SIG-M5 (cell line): ENCODE measurements at regions not wholly inside any gene's neighbourhood (a gene's known extent, or its start where the extent isn't known, plus 50 kb on each side); places are given as distances from the start of the nearest gene placed in this dataset.

Experiments
- DNase-seq: peaks from one replicate; lab custom pipeline; 2025; lab: John Stamatoyannopoulos, UW

- DNase-seq, result no peak
These were observed 165.0 kb downstream of the ADAMTS15 start for GRCh38 chr11:130613396-130613795.

GRCh38 chr11:130614591-130614990, 166.1 kb downstream of the ADAMTS15 start:
- no peak for DNase-seq

- no peak for DNase-seq
These were observed 167.1 kb downstream of the ADAMTS15 start for GRCh38 chr11:130615561-130615960.

GRCh38 chr11:130616573-130616972, 168.1 kb downstream of the ADAMTS15 start:
- DNase-seq, result no peak

GRCh38 chr11:130617001-130617400, 168.6 kb downstream of the ADAMTS15 start:
- no peak for DNase-seq

- DNase-seq, result no peak
These were observed 172.1 kb downstream of the ADAMTS15 start for GRCh38 chr11:130620548-130620947.

GRCh38 chr11:130622141-130622542, 173.7 kb downstream of the ADAMTS15 start:
- DNase-seq, result no peak

GRCh38 chr11:130623670-130624668, 175.5 kb downstream of the ADAMTS15 start:
- DNase-seq, result no peak

- no peak for DNase-seq
These were observed 176.6 kb downstream of the ADAMTS15 start for GRCh38 chr11:130624971-130625544.

GRCh38 chr11:130625578-130626306, 177.3 kb downstream of the ADAMTS15 start:
- no peak for DNase-seq

GRCh38 chr11:130629039-130629438, 180.6 kb downstream of the ADAMTS15 start:
- no peak for DNase-seq

- peak; percentile 4 for DNase-seq
These were observed 182.7 kb downstream of the ADAMTS15 start for GRCh38 chr11:130631119-130631518.

- DNase-seq, result no peak
These were observed 185.0 kb downstream of the ADAMTS15 start for GRCh38 chr11:130633466-130633865.

- no peak for DNase-seq
These were observed 185.7 kb downstream of the ADAMTS15 start for GRCh38 chr11:130634186-130634585.

GRCh38 chr11:130634961-130635473, 186.6 kb downstream of the ADAMTS15 start:
- DNase-seq, result no peak

GRCh38 chr11:130635937-130636630, 187.6 kb downstream of the ADAMTS15 start:
- DNase-seq, result no peak

GRCh38 chr11:130636722-130637464, 188.4 kb downstream of the ADAMTS15 start:
- no peak for DNase-seq

- DNase-seq, result no peak
These were observed 189.1 kb downstream of the ADAMTS15 start for GRCh38 chr11:130637566-130637965.

- DNase-seq, result no peak
These were observed 189.6 kb downstream of the ADAMTS15 start for GRCh38 chr11:130638033-130638432.

GRCh38 chr11:130638624-130639023, 190.2 kb downstream of the ADAMTS15 start:
- no peak for DNase-seq

- no peak for DNase-seq
These were observed 190.9 kb downstream of the ADAMTS15 start for GRCh38 chr11:130639369-130639768.
